Mammary epithelial cell (primary cell): ENCODE measurements at regions not wholly inside any gene's neighbourhood (a gene's known extent, or its start where the extent isn't known, plus 50 kb on each side); places are given as distances from the start of the nearest gene placed in this dataset.

Experiments
- CTCF ChIP-seq, 2 donors: IDR thresholded peaks in 1 of 2; conservative IDR thresholded peaks in 1 of 2; 2 replicates each; pipeline ENCODE4 v1.5.1; 2011 to 2012; ENCODE audit warnings: inconsistent platforms in 2 of 2, low read length in 2 of 2, mild to moderate bottlenecking in 2 of 2, control low read depth in 1 of 2, low read depth in 1 of 2; ENCODE audit not compliant: insufficient read depth in 1 of 2; ENCODE audit errors: extremely low read depth in 1 of 2
- EZH2 ChIP-seq: IDR thresholded peaks from 2 replicates; pipeline ENCODE4 v1.6.1; 2012; ENCODE audit warnings: low read length, inconsistent platforms, borderline replicate concordance

GRCh38 chr10:27390681-27391080, 113.4 kb upstream of the RAB18 start:
- TF ChIP-seq CTCF (conservative IDR thresholded peaks at IDR 0.05 in 1 of 2, IDR thresholded peaks at IDR 0.05 in 1 of 2; ENCODE audit: extremely low read depth in 1 of 2, insufficient read depth in 1 of 2, low read depth in 1 of 2, low read length in 2 of 2) (no peak), EZH2 (no peak)
